Common myeloid progenitor, CD34-positive (primary cell): ENCODE measurements at regions not wholly inside any gene's neighbourhood (a gene's known extent, or its start where the extent isn't known, plus 50 kb on each side); places are given as distances from the start of the nearest gene placed in this dataset.

Source experiments
- CTCF ChIA-PET: fragments of 350-600 bp; sonication (Branson Sonifier 250); formaldehyde crosslinking; loops from one replicate; lab custom pipeline; 2021; ENCODE audit warnings: antibody characterized with exemption; lab: Charles Lee
- POLR2A ChIA-PET: fragments of 350-600 bp; sonication (Branson Sonifier 250); formaldehyde crosslinking; loops from one replicate; lab custom pipeline; 2021; ENCODE audit warnings: antibody characterized with exemption; lab: Charles Lee
- DNase-seq, 3 donors: peaks; one replicate each; pipeline versions ENCODE4 v3.0.0 to v3.0.0-alpha.2; 2013
- H3K27ac ChIP-seq, 2 experiments: 1 replicate in 1 of 2; 2 replicates in 1 of 2; pipeline ENCODE4 v1.7.0; 2013; ENCODE audit warnings: inconsistent platforms in 2 of 2, low read length in 2 of 2, mild to moderate bottlenecking in 2 of 2, low read depth in 1 of 2, moderate library complexity in 1 of 2; ENCODE audit not compliant: severe bottlenecking in 2 of 2, insufficient read depth in 1 of 2, poor library complexity in 1 of 2
- H3K27me3 ChIP-seq, 5 experiments: replicated peaks in 2 of 5; 1 replicate in 3 of 5; 2 replicates in 2 of 5; pipeline versions ENCODE4 v1.6.1 to v1.7.0; 2013; ENCODE audit warnings: low read length in 4 of 5, mild to moderate bottlenecking in 2 of 5, moderate library complexity in 2 of 5, inconsistent platforms in 1 of 5; ENCODE audit not compliant: insufficient read depth in 5 of 5, control insufficient read depth in 4 of 5
- H3K36me3 ChIP-seq, 4 experiments: 1 replicate in 2 of 4; 2 replicates in 2 of 4; pipeline versions ENCODE4 v1.6.1 to v1.7.0; 2013; ENCODE audit warnings: low read length in 3 of 4, control low read depth in 1 of 4, mild to moderate bottlenecking in 1 of 4; ENCODE audit not compliant: control insufficient read depth in 4 of 4, insufficient read depth in 4 of 4
- H3K4me1 ChIP-seq, 4 experiments: 1 replicate in 3 of 4; 2 replicates in 1 of 4; pipeline versions ENCODE4 v1.6.1 to v1.7.1; 2013; ENCODE audit warnings: low read length in 3 of 4, mild to moderate bottlenecking in 3 of 4, control low read depth in 1 of 4, inconsistent platforms in 1 of 4, moderate library complexity in 1 of 4; ENCODE audit not compliant: control insufficient read depth in 4 of 4, insufficient read depth in 4 of 4; ENCODE audit errors: control extremely low read depth in 1 of 4
- H3K4me3 ChIP-seq, 7 experiments: 1 replicate in 4 of 7; 2 replicates in 3 of 7; pipeline versions ENCODE4 v1.5.1 to v1.7.0; 2013; ENCODE audit warnings: mild to moderate bottlenecking in 7 of 7, low read length in 6 of 7, moderate library complexity in 6 of 7, inconsistent platforms in 2 of 7, low read depth in 2 of 7, control low read depth in 1 of 7; ENCODE audit not compliant: insufficient read depth in 4 of 7, control insufficient read depth in 1 of 7; ENCODE audit errors: extremely low read depth in 1 of 7
- H3K9me3 ChIP-seq, 5 experiments: 1 replicate in 4 of 5; 2 replicates in 1 of 5; pipeline versions ENCODE4 v1.6.1 to v1.7.1; 2013; ENCODE audit warnings: low read length in 4 of 5, mild to moderate bottlenecking in 2 of 5, inconsistent platforms in 1 of 5, low read depth in 1 of 5, moderate library complexity in 1 of 5; ENCODE audit not compliant: control insufficient read depth in 4 of 5, insufficient read depth in 2 of 5; ENCODE audit errors: control extremely low read depth in 1 of 5
- WGBS: methylation state at CpG from one replicate; pipeline ENCODE4 v1.1.5; 2013; ENCODE audit not compliant: insufficient coverage; 5-methylcytosine and 5-hydroxymethylcytosine counted together

DNA sequence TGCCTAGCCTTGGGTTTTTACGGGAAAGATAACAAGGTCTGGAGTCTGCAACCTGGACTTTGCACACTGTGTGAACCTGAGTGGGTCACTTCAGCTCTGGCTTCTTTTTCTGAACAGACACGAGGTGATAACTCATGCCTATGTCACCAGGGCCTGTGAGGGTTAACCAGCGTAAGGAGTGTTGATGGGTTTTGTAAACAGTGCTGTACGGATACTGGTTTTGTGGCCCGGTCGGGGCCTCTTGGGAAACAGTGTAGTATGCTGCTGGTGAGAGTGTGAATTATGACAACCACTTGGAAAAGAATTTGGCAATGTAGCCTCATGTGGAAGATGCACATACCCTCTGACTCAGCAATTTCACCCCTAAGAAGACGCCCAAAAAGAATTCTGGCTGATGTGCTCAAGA, 266.8 kb downstream of the MN1 start:
- Histone ChIP-seq H3K27ac (no peak overlapping the region), H3K4me3 (no peak overlapping the region), H3K4me1 (peaks cover 0 to 3% (median 0%) of the 10 kb centered on the region in 4 experiments), H3K27me3 (no peaks in the 10 kb centered on the region), H3K9me3 (peaks cover 0 to 3% (median 0%) of the 10 kb centered on the region in 5 experiments), H3K36me3 (no peaks in the 10 kb centered on the region)
- 100% methylated on average over 3 of the region's 7 CpGs for WGBS
- CTCF ChIA-PET = interaction anchor here (0.7 kb wide), 1 partner anchor 46 kb away, joined by 3 read pairs; no protein-coding TSS in a partner anchor
- no peak for DNase-seq
- POLR2A ChIA-PET = no interaction called here

DNA sequence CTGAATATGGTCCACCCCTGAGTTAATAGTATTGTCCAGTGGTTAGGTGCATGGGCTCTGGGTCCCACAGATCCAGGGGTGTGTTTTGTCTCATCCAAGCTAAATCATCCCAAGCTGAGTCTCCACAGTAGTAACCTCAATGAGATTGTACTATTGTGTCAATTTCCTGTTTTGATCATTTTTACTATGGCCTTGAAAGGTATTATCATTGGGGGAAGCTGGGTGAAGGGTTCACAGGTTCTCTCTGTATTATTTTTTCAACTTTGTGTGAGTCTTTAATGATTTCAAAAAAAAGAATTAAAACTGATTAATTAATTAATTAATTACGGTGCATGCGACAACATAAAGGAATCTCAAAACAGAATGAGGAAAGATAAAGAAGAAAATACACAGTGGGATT, 266.1 kb downstream of the MN1 start:
- no CpG with 5 or more reads among the region's 2 CpGs for WGBS
- no peak overlapping the region for H3K4me3 ChIP-seq
- H3K27ac ChIP-seq = no peak overlapping the region
- POLR2A ChIA-PET = no interaction called here
- DNase-seq = no peak
- peaks cover 0 to 3% (median 0%) of the 10 kb centered on the region in 4 experiments for H3K4me1 ChIP-seq
- H3K27me3 ChIP-seq = no peaks in the 10 kb centered on the region
- H3K9me3 ChIP-seq = peaks cover 0 to 3% (median 0%) of the 10 kb centered on the region in 5 experiments
- CTCF ChIA-PET = interaction anchor here (0.7 kb wide), 1 partner anchor 45 kb away, joined by 3 read pairs; no protein-coding TSS in a partner anchor
- no peaks in the 10 kb centered on the region for H3K36me3 ChIP-seq

DNA sequence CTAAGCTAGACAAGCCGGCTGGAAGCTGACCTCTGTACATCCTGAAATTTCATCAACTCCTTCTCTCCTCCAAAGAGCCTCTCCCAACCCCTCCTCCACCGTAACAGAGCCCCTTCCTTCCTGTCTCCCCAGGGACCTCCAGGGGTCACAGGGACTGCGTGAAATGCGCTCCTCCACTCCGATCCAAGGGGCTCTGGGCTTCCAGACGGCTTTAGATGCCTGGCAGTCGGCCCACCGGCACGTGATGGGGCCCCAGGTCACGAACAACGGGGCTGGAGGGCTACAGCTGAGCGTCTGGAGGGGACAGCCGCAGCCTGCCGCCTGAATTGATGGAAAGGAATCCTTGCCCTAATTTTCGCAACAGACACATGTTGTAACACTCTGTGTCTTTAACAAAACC, 264.1 kb downstream of the MN1 start:
- H3K27me3 ChIP-seq = no peaks in the 10 kb centered on the region
- 50% methylated on average over 13 of the region's 15 CpGs for WGBS
- POLR2A ChIA-PET = no interaction called here
- CTCF ChIA-PET = no interaction called here
- no peak overlapping the region for H3K4me3 ChIP-seq
- DNase-seq = no peak
- no peaks in the 10 kb centered on the region for H3K36me3 ChIP-seq
- peaks cover 0 to 3% (median 0%) of the 10 kb centered on the region in 4 experiments for H3K4me1 ChIP-seq
- H3K9me3 ChIP-seq = no peaks in the 10 kb centered on the region
- no peak overlapping the region for H3K27ac ChIP-seq

DNA sequence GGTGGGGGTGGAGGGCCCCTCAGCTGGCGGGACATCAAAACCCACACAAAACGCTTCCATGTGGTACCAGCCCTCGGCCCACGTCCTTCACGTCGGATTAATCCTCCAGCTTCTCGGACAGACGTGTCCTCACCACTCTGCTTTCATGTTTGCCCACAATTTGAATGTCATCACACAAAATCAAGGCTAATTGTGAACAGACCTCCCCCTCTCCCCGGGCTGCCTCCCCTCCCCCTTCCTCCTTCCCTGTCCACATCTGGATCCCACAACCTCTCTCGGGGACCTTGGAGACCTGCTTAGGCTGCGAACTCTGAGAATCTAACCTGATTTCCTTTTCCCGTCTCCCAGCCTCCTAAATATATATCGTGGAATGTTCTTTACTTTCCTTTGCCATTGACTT, 262.9 kb downstream of the MN1 start:
- CTCF ChIA-PET = no interaction called here
- Histone ChIP-seq H3K36me3 (no peaks in the 10 kb centered on the region), H3K27me3 (no peaks in the 10 kb centered on the region), H3K4me1 (peaks cover 0 to 3% (median 0%) of the 10 kb centered on the region in 4 experiments), H3K9me3 (no peaks in the 10 kb centered on the region), H3K27ac (no peak overlapping the region), H3K4me3 (no peak overlapping the region)
- 88% methylated on average over 13 of the region's 13 CpGs for WGBS
- DNase-seq = no peak
- POLR2A ChIA-PET = no interaction called here

DNA sequence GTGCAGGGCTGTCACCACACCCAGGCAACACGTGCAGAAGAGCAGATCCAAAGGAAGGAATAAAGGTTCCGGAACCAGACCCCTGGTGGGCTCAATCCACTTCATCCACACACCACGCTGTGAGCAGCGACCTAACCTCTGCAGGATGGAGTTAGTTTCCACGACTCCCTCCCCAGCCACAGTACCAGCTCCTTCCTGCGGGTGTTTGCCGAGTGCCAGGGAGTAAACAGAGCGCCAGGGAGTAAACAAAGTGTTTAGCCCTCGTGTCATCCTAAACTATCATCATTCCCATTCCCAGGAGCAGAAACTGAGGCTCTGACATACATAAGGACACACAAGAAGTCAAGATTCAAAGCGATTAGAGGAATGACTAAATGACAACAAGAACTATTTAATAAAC, 261.3 kb downstream of the MN1 start:
- Histone ChIP-seq H3K27me3 (no peaks in the 10 kb centered on the region), H3K36me3 (no peaks in the 10 kb centered on the region), H3K4me3 (no peak overlapping the region), H3K27ac (no peak overlapping the region), H3K9me3 (no peaks in the 10 kb centered on the region), H3K4me1 (peaks cover 0 to 3% (median 0%) of the 10 kb centered on the region in 4 experiments)
- WGBS = 88% methylated on average over 8 of the region's 10 CpGs
- ChIA-PET CTCF (no interaction called here), POLR2A (no interaction called here)
- no peak for DNase-seq

DNA sequence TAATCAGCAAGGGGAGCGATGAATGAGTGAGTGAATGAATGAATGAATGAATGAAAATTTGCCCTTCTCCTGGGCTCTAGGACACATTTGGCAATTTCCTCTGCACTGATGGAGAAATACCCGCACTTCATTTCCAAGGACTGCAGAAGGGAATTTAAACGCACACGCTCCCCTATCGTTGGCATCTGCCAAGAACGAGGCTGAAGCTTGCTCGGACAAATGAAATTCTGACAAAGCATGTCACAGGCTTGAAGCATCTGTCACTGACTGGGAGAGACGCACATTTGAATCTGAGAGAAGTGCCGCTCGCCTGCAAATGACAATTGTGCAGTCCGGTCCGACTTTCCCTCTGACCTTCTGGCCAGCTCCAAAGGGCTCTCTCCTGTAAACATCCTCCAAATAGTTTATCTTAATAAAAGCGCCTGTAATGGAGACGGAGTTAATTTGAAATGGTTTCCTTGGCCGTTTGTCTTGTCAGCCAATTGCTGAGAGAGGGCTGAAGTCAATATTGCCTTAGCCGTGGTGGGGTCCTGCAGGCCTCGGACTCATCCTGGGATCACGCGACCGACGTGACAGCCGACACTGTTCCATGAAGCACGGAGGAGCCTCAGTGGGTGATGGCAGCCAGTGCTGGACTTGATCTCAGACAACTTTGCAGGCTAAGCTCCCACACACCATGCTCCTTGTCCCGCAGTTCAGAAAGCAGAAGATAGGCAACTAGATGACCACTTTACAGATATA, 260.7 kb downstream of the MN1 start:
- Histone ChIP-seq H3K27ac (no peak overlapping the region), H3K36me3 (no peaks in the 10 kb centered on the region), H3K4me3 (no peak overlapping the region), H3K27me3 (no peaks in the 10 kb centered on the region), H3K4me1 (peaks cover 0 to 3% (median 0%) of the 10 kb centered on the region in 4 experiments), H3K9me3 (no peaks in the 10 kb centered on the region)
- 96% methylated on average over 21 of the region's 24 CpGs for WGBS
- CTCF ChIA-PET = no interaction called here
- DNase-seq = no peak
- POLR2A ChIA-PET = interaction anchor here (0.7 kb wide), 1 partner anchor 16 kb away, joined by 3 read pairs; no protein-coding TSS in a partner anchor

DNA sequence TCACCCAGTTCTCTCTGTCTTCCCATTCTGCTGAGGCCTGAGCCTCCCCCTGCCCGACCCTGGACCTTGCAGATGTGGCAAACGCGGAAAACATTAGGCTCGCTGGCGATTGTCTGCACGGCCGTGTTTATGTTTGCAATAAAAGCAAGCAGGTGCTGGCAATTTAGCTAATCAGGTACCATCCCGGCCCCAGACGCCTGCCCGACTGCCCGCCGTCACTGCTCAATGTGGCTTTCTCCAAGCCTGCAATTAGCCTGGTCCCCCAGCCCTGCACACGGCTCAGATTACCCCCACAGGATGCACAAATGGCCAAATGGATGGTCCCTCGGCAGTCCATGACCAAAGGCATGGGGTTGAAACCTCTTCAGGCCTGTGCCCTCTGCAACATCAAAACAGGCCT, 259.7 kb downstream of the MN1 start:
- DNase-seq = no peak
- no peak overlapping the region for H3K27ac ChIP-seq
- H3K36me3 ChIP-seq = no peaks in the 10 kb centered on the region
- 93% methylated on average over 14 of the region's 14 CpGs for WGBS
- no peaks in the 10 kb centered on the region for H3K27me3 ChIP-seq
- POLR2A ChIA-PET = no interaction called here
- H3K4me3 ChIP-seq = no peak overlapping the region
- CTCF ChIA-PET = no interaction called here
- H3K4me1 ChIP-seq = peaks cover 0 to 3% (median 0%) of the 10 kb centered on the region in 4 experiments
- no peaks in the 10 kb centered on the region for H3K9me3 ChIP-seq
